HG03457 (cell line): ENCODE measurements at regions not wholly inside any gene's neighbourhood (a gene's known extent, or its start where the extent isn't known, plus 50 kb on each side); places are given as distances from the start of the nearest gene placed in this dataset.

Experiments used
- ATAC-seq: cut with Tn5 transposase; IDR thresholded peaks from one replicate; pipeline ENCODE4 v1.9.1; 2021; ENCODE audit warnings: moderate number of reproducible peaks; ENCODE audit not compliant: unreplicated experiment

GRCh38 chr2:16149349-16150243 is 209.2 kb downstream of the MYCN start:
- no peak for ATAC-seq

DNA sequence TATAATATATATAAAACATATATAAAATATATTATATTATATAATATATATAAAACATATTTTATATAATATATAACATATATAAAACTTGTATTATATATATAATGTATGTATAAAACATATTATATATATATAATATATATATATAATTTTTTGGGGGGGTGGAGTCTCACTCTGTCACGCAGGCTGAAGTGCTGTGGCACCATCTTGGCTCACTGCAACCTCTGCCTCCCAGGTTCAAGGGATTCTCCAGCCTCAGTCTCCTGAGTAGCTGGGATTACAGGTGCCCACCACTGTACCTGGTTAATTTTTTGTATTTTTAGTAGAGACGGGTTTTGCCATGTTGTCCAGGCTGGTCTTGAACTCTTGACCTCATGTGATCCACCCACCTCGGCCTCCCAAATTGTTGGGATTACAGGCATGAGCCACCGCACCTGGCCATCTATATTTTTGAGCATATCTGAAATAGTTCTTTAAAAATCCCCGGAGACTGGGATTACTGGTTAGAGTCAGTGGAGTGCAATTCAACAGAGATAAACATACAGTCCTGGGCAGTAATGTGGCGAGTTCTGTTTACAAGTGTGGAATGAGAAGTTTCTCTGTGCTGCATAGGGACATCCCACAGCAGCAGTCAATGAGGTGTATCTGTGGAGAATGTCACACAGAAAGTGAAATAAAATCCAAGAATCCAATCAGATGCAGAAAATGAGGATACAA is 208.4 kb downstream of the MYCN start:
- ATAC-seq = no peak

- ATAC-seq = no peak
These were observed 202.3 kb downstream of the MYCN start for GRCh38 chr2:16142383-16143361.

DNA sequence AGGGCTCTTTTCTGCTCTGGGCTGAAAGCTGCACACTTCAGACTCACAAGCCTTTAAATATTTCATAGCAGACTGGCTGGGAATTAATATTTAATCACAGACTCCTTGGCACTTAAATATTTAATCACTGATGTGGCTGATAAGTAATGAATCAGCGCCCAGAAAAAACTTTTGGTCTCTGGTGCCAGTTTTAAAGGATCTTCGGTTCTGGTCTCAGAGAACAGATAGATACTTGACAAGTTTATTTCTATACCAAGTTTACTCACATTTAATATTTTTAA is 201.2 kb downstream of the MYCN start:
- no peak for ATAC-seq

DNA sequence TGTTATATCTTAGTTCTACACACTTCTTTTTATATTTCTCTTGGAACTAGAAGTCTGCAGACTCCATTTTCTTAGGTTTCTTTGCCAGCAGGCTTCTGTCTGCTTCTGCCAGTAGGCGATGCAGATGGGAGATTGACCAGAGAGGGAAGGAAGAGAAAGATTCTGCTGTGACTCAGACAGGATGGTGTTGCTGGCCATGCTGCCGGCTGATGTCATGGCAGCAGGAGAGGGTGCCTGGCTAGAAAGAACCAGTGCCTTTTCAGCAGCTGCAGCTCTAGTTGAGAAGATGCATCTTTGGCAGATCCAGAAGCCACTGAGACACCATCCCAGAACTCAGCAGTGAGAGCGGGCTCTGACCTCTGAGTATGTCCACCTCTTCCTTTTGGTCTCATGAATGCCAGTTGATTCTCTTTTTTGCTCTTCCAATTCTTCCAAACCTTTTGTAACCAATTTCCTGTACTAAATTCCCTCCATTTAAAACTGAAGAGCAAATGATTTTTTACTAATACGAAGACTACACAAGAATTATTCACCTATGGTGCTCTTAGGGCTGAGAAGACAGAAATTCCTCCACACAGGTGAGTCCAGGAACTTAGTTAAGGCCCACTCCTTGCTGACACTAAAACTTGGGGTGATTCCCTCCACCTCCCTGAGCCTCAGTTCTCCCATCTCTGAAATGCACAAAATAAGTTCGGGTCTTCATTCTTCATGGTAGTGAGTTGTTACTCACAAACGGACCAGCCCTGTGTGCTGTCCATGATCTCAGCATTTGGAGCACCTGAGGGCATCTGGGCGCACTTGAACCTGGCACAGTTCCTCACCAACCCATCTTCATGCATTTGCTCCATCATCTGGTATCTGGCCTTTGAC is 200.7 kb downstream of the MYCN start:
- no peak for ATAC-seq

GRCh38 chr2:16139663-16140615 is 199.6 kb downstream of the MYCN start:
- ATAC-seq = no peak

GRCh38 chr2:16138811-16139662 is 198.7 kb downstream of the MYCN start:
- ATAC-seq = no peak

DNA sequence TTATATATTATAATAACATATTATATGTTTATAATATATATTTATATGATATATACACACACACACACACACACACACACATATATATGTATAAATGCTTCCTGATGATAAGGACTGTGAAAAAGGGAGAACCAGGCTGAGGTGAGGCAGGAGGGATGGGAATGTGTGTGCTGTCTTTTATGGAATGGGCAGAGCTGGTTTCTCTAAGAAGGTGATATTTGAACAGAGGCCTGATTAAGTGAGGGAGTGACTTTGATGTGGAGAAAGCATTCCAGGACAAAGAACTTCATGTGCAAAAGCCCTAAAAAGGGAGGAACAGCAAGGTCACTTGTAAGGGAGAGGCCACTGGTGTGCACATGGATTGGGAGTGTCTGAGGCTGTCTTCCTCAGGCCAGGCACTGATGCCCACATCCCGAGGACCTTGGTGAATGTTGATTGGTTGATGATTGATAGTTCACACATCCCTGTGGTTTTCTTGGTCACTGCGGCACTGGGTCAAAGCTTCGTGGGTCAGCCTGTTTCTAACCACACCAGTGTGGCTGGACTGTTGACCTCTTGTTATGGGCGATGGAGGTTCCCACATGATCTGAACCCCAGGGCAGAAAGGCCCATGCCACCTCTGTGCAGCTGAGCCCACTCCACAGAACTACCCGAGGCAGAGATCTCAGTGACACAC is 196.9 kb downstream of the MYCN start:
- no peak for ATAC-seq

- no peak for ATAC-seq
These were observed 196.2 kb downstream of the MYCN start for GRCh38 chr2:16136461-16137035.

DNA sequence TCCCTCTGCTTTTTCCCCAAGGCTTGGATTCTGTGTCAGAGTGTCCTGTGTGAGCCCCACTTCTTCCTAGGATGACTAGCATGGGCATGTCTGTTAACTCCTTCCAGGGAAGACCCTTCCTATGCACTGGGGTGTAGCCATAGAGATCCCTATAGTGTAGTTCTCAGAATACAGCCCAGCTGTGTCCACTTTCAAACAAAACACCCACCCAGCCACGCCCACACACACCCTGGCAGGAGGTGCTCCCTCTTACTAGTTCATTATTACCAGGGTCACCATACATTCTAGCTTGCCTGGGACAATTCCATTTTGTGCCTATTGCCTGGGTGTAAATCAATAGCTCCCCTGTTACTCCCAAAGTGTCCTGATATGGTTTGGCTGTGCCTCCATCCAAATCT is 195.6 kb downstream of the MYCN start:
- ATAC-seq = no peak

GRCh38 chr2:16135196-16135912 is 195.0 kb downstream of the MYCN start:
- ATAC-seq = no peak

DNA sequence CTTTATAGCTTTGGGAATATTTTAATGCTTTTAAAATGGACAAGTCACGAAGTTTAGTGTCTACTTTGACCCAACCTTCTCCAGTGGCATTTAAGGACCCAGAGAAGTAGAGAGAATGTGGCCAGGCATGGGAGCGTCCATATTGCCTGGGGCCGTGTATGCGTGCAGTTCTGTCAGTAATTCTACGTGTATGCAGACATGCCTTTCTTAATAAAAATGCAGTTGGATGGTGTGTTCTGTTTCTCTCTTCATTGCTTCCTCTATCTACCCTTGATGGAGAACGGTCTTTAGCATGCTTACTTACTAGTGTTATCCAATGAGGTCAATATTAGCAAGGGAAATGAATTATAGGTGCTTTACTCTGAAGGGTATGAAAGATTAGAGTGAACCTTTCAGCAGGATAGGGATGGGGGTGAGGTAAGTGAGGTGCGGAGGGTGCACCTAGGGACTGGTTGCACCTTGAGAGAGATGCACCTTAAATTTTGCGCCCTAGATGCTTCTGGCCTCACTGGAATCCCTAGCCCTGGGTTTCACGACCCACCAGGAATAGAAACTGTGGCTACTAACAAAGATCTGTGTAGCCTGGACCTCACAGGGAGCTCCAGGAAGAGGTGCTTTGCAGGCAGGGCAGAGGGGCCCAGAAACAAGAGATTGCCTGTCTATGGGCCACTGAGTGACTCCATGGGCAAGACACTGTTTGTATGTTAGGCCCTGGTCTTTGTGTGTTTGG is 194.3 kb downstream of the MYCN start:
- no peak for ATAC-seq

DNA sequence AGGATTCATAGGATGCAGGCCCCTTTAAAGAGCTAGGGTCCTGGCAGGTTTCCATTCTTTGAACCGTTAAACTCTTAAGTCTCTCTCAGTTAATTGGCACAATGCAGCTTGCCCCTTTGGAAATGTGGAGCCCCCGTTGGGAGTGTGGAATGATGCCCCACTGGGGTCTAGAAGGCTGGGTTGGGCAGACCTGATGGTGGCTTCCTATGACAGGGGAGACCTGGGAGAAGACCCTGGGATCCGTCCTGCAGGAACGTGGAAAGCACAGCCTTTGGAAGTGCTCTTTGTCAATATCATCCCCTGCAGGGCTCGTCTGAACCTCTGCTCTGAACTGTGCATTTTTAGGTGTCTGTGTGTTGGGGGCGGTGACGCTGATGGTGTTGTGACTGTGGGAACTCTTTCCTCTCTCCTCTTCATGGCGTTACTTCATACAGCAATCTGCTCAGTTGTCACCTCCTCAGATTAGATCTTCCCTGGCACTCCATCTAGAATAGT is 190.6 kb downstream of the MYCN start:
- ATAC-seq = no peak

GRCh38 chr2:16130541-16130880 is 190.2 kb downstream of the MYCN start:
- ATAC-seq = no peak

- no peak for ATAC-seq
These were observed 189.6 kb downstream of the MYCN start for GRCh38 chr2:16129716-16130540.
